PC-3 (cell line): ENCODE measurements at regions not wholly inside any gene's neighbourhood (a gene's known extent, or its start where the extent isn't known, plus 50 kb on each side); places are given as distances from the start of the nearest gene placed in this dataset.

Experiments
- ATAC-seq: fragments of 200-7000 bp; cut with Tn5 transposase; 2 replicates; pipeline ENCODE4 v1.9.1; 2020; ENCODE audit warnings: mild to moderate bottlenecking, moderate library complexity
- BruUV-seq: library from RNA; stranded (reverse); fragments of 400-500 nt; replicated peaks from 2 replicates; lab custom pipeline; 2021; lab: Mats Ljungman, UMichigan
- CTCF ChIA-PET: fragments of 300-600 bp; sonication (Branson Sonifier 250); formaldehyde crosslinking; loops from one replicate; lab custom pipeline; 2022; ENCODE audit warnings: antibody characterized with exemption; lab: Charles Lee
- POLR2A ChIA-PET: fragments of 300-600 bp; sonication (Branson Sonifier 250); formaldehyde crosslinking; loops from one replicate; lab custom pipeline; 2022; ENCODE audit warnings: antibody characterized with exemption; ENCODE audit not compliant: unreplicated experiment; lab: Charles Lee
- DNase-seq: peaks from one replicate; pipeline ENCODE4 v3.0.0-alpha.2; 2015
- H2AFZ ChIP-seq: fragments of 300-600 bp; sonication (generic); 2 replicates; pipeline ENCODE4 v1.6.0; 2016; ENCODE audit warnings: antibody characterized with exemption, low read length
- H3F3A ChIP-seq: fragments of 300-600 bp; sonication (generic); one replicate; pipeline ENCODE4 v1.6.0; 2017; ENCODE audit warnings: antibody characterized with exemption, low read length, control low read depth, mild to moderate bottlenecking; ENCODE audit not compliant: unreplicated experiment
- H3K27ac ChIP-seq: fragments of 300-600 bp; sonication (generic); 2 replicates; pipeline ENCODE4 v1.5.1; 2016; ENCODE audit warnings: mild to moderate bottlenecking, low read length
- H3K27me3 ChIP-seq: fragments of 300-600 bp; sonication (generic); 2 replicates; pipeline ENCODE4 v1.6.1; 2016; ENCODE audit warnings: low read length, mixed read lengths
- H3K36me3 ChIP-seq: fragments of 300-600 bp; sonication (generic); 2 replicates; pipeline ENCODE4 v1.6.1; 2016; ENCODE audit warnings: low read depth, mixed run types, low read length, mixed read lengths
- H3K4me1 ChIP-seq: fragments of 300-600 bp; sonication (generic); 2 replicates; pipeline ENCODE4 v1.5.1; 2016; ENCODE audit warnings: low read length; ENCODE audit not compliant: insufficient read depth
- H3K4me2 ChIP-seq: fragments of 300-600 bp; sonication (generic); 2 replicates; pipeline ENCODE4 v1.6.0; 2016; ENCODE audit warnings: low read length
- H3K4me3 ChIP-seq: fragments of 300-600 bp; sonication (generic); 2 replicates; pipeline ENCODE4 v1.5.1; 2016; ENCODE audit warnings: mild to moderate bottlenecking, low read length, mixed read lengths
- H3K79me2 ChIP-seq: fragments of 300-600 bp; sonication (generic); 2 replicates; pipeline ENCODE4 v1.6.1; 2017; ENCODE audit warnings: low read length, mixed read lengths
- H3K9ac ChIP-seq: fragments of 300-600 bp; sonication (generic); 2 replicates; pipeline ENCODE4 v1.6.0; 2016; ENCODE audit warnings: mild to moderate bottlenecking, low read length
- H3K9me2 ChIP-seq: fragments of 300-600 bp; sonication (generic); replicated peaks from 2 replicates; pipeline ENCODE4 v1.6.1; 2016; ENCODE audit warnings: mixed run types, low read length, mixed read lengths
- H3K9me3 ChIP-seq: fragments of 300-600 bp; sonication (generic); 2 replicates; pipeline ENCODE4 v1.6.1; 2016; ENCODE audit warnings: low read length, mixed read lengths
- H4K20me1 ChIP-seq: fragments of 300-600 bp; sonication (generic); 2 replicates; pipeline ENCODE4 v1.6.1; 2016; ENCODE audit warnings: low read length, mixed read lengths
- CTCF ChIP-seq: fragments of 300-600 bp; sonication (generic); conservative IDR thresholded peaks from 2 replicates; pipeline ENCODE4 v1.5.1; 2017; ENCODE audit warnings: antibody characterized with exemption, low read depth, mild to moderate bottlenecking, low read length
- EZH2 ChIP-seq: fragments of 300-600 bp; sonication (generic); IDR thresholded peaks from one replicate; pipeline ENCODE4 v1.6.1; 2017; ENCODE audit warnings: antibody characterized with exemption, mild to moderate bottlenecking, low read length; ENCODE audit not compliant: unreplicated experiment
- EZH2phosphoT487 ChIP-seq: fragments of 300-600 bp; sonication (generic); IDR thresholded peaks from 2 replicates; pipeline ENCODE4 v1.6.1; 2018; ENCODE audit warnings: mild to moderate bottlenecking, antibody characterized with exemption, low read length, borderline replicate concordance
- intact Hi-C: fragments of 100-400 bp; cut with micrococcal nuclease; formaldehyde crosslinking; loops from 2 replicates; pipeline ENCODE4 v1.9.0; 2023

- BruUV-seq = no TSS peak
- ChIA-PET POLR2A (no interaction called here), CTCF (no interaction called here)
- Histone ChIP-seq H4K20me1 (no peaks in the 10 kb centered on the region), H3K27ac (peak overlapping the region; percentile 83), H3K4me3 (peak overlapping the region; percentile 43), H3K36me3 (no peaks in the 10 kb centered on the region), H3K9me2 (no peaks in the 10 kb centered on the region), H3K9ac (peak overlapping the region; percentile 50), H2AFZ (peak overlapping the region; percentile 45), H3K27me3 (no peaks in the 10 kb centered on the region), H3K4me1 (peaks cover 27% of the 10 kb centered on the region), H3K79me2 (no peaks in the 10 kb centered on the region), H3K4me2 (peak overlapping the region; percentile 73), H3F3A (no peaks in the 10 kb centered on the region), H3K9me3 (no peaks in the 10 kb centered on the region)
- TF ChIP-seq CTCF (no peak), EZH2 (no peak), EZH2phosphoT487 (no peak)
- intact Hi-C loops = no loop called here
- DNase-seq = peak; percentile 96
- ATAC-seq = peak; percentile 89
Observed at GRCh38 chr18:27413495-27414401, 228.6 kb upstream of the CHST9 start.

- intact Hi-C loops = no loop called here
- CTCF ChIA-PET = no interaction called here
- Histone ChIP-seq H3F3A (no peaks in the 10 kb centered on the region), H2AFZ (no peak overlapping the region), H4K20me1 (no peaks in the 10 kb centered on the region), H3K27ac (peak overlapping the region; percentile 83), H3K9me3 (no peaks in the 10 kb centered on the region), H3K27me3 (no peaks in the 10 kb centered on the region), H3K9me2 (no peaks in the 10 kb centered on the region), H3K4me1 (peaks cover 27% of the 10 kb centered on the region), H3K36me3 (no peaks in the 10 kb centered on the region), H3K9ac (no peak overlapping the region), H3K4me2 (peak overlapping the region; percentile 73), H3K4me3 (no peak overlapping the region), H3K79me2 (no peaks in the 10 kb centered on the region)
- DNase-seq (no peak), ATAC-seq (no peak)
- POLR2A ChIA-PET = no interaction called here
- no peak for TF ChIP-seq EZH2phosphoT487
- TF ChIP-seq EZH2 = no peak
- no peak for TF ChIP-seq CTCF
- BruUV-seq = no TSS peak
Observed at GRCh38 chr18:27412556-27412955, 227.4 kb upstream of the CHST9 start.

- peak; percentile 47 for DNase-seq
- Histone ChIP-seq H3K79me2 (no peaks in the 10 kb centered on the region), H3K4me3 (no peak overlapping the region), H3K9me2 (no peaks in the 10 kb centered on the region), H4K20me1 (no peaks in the 10 kb centered on the region), H3K27me3 (no peaks in the 10 kb centered on the region), H3K9me3 (no peaks in the 10 kb centered on the region), H3K4me2 (no peak overlapping the region), H2AFZ (no peak overlapping the region), H3K36me3 (no peaks in the 10 kb centered on the region), H3K4me1 (peaks cover 27% of the 10 kb centered on the region), H3K9ac (no peak overlapping the region), H3F3A (no peaks in the 10 kb centered on the region), H3K27ac (peak overlapping the region; percentile 83)
- ChIA-PET POLR2A (no interaction called here), CTCF (no interaction called here)
- TF ChIP-seq EZH2 (no peak), CTCF (no peak), EZH2phosphoT487 (no peak)
- peak; percentile 20; the same call in 1 of the 2 replicates for ATAC-seq
- no TSS peak for BruUV-seq
- intact Hi-C loops = no loop called here
Observed at GRCh38 chr18:27411911-27412310, 226.8 kb upstream of the CHST9 start.
